Suprapubic skin (tissue), 4 donors: ENCODE measurements at regions not wholly inside any gene's neighbourhood (a gene's known extent, or its start where the extent isn't known, plus 50 kb on each side); places are given as distances from the start of the nearest gene placed in this dataset.

Source experiments
- DNase-seq, 2 donors: peaks; one replicate each; pipeline ENCODE4 v3.0.0-alpha.2; 2019; ENCODE audit warnings: low spot score in 2 of 2
- H3K27ac ChIP-seq: fragments of 200-600 bp; sonication (generic); one replicate; pipeline ENCODE4 v1.5.1; 2019
- H3K27me3 ChIP-seq: fragments of 200-600 bp; sonication (generic); one replicate; pipeline ENCODE4 v1.5.1; 2019
- H3K36me3 ChIP-seq: fragments of 200-600 bp; sonication (generic); one replicate; pipeline ENCODE4 v1.5.1; 2019
- H3K4me1 ChIP-seq: fragments of 200-600 bp; sonication (generic); one replicate; pipeline ENCODE4 v1.5.1; 2019
- H3K4me3 ChIP-seq: fragments of 200-600 bp; sonication (generic); one replicate; pipeline ENCODE4 v1.5.1; 2019; ENCODE audit warnings: mild to moderate bottlenecking
- H3K9me3 ChIP-seq: fragments of 200-600 bp; sonication (generic); one replicate; pipeline ENCODE4 v1.5.1; 2019
- CTCF ChIP-seq, 2 donors: fragments of 200-600 bp in 1 of 2; fragments of 450-650 bp in 1 of 2; sonication (generic) in 1 of 2; IDR thresholded peaks; one replicate each; pipeline ENCODE4 v1.5.1; 2016 to 2019; ENCODE audit warnings: antibody characterized with exemption in 2 of 2, mild to moderate bottlenecking in 1 of 2, moderate library complexity in 1 of 2
- EP300 ChIP-seq: sonication (generic); formaldehyde crosslinking; IDR thresholded peaks from one replicate; pipeline ENCODE4 v1.6.1; 2017; ENCODE audit warnings: antibody characterized with exemption
- POLR2A ChIP-seq, 2 donors: fragments of 450-650 bp; IDR thresholded peaks; one replicate each; pipeline ENCODE4 v1.6.1; 2017; ENCODE audit warnings: antibody characterized with exemption in 2 of 2, mild to moderate bottlenecking in 2 of 2, moderate library complexity in 2 of 2
- POLR2AphosphoS5 ChIP-seq, 3 donors: sonication (generic); formaldehyde crosslinking; IDR thresholded peaks; one replicate each; pipeline ENCODE4 v1.6.1; 2017; ENCODE audit warnings: antibody characterized with exemption in 3 of 3
- WGBS: methylation state at CpG from one replicate; pipeline ENCODE4 v1.1.5; 2018; 5-methylcytosine and 5-hydroxymethylcytosine counted together

GRCh38 chr5:166346726-166347374, 1944.6 kb upstream of the WWC1 start:
- WGBS: 39% methylated on average over 3 of the region's 3 CpGs
- H3K36me3 ChIP-seq: no peaks in the 10 kb centered on the region
- TF ChIP-seq EP300: no peak
- no peak for TF ChIP-seq CTCF (IDR thresholded peaks at IDR 0.05)
- TF ChIP-seq POLR2A (IDR thresholded peaks at IDR 0.05): no peak
- no peak for TF ChIP-seq POLR2AphosphoS5 (IDR thresholded peaks at IDR 0.05)
- H3K4me1 ChIP-seq: no peaks in the 10 kb centered on the region
- H3K9me3 ChIP-seq: no peaks in the 10 kb centered on the region
- no peak overlapping the region for H3K27ac ChIP-seq
- no peak overlapping the region for H3K4me3 ChIP-seq
- DNase-seq: no peak
- H3K27me3 ChIP-seq: no peaks in the 10 kb centered on the region

DNA sequence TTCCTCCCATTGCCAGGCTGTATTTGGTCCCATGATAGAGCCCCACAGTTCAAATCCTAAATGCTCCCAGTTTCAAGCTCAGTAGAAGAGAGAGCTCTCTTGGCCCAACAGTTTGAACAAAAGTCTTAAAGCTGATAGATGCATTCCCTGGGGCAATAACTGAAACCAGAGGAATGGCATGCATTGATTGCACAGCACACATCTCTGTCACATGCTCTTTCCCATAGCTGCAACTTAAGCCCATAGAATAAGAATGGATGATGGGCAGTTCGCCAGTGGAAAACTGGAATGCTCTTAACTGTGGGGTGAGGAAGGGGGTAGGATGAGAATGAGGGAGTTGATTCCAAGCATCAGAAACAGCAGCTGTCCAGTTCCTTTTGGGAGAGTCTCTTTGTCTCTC, 1942.4 kb upstream of the WWC1 start:
- no peak for DNase-seq
- 77% methylated on average over 1 of the region's 1 CpG for WGBS

GRCh38 chr5:166353580-166353979, 1937.9 kb upstream of the WWC1 start:
- no peak for DNase-seq
- Histone ChIP-seq H3K9me3 (no peaks in the 10 kb centered on the region), H3K36me3 (no peaks in the 10 kb centered on the region), H3K4me1 (no peaks in the 10 kb centered on the region), H3K4me3 (no peak overlapping the region), H3K27ac (no peak overlapping the region), H3K27me3 (no peaks in the 10 kb centered on the region)
- TF ChIP-seq CTCF (IDR thresholded peaks at IDR 0.05): no peak
- no peak for TF ChIP-seq POLR2A (IDR thresholded peaks at IDR 0.05)
- no peak for TF ChIP-seq POLR2AphosphoS5 (IDR thresholded peaks at IDR 0.05)
- TF ChIP-seq EP300: no peak
- 60% methylated on average over 2 of the region's 2 CpGs for WGBS

More for the DNA sequence above, 1942.4 kb upstream of the WWC1 start:
- no peaks in the 10 kb centered on the region for H3K9me3 ChIP-seq
- H3K4me1 ChIP-seq: no peaks in the 10 kb centered on the region
- no peak for TF ChIP-seq EP300
- TF ChIP-seq POLR2AphosphoS5 (IDR thresholded peaks at IDR 0.05): no peak
- TF ChIP-seq CTCF (IDR thresholded peaks at IDR 0.05): no peak
- TF ChIP-seq POLR2A (IDR thresholded peaks at IDR 0.05): no peak
- H3K36me3 ChIP-seq: no peaks in the 10 kb centered on the region
- no peak overlapping the region for H3K4me3 ChIP-seq
- no peak overlapping the region for H3K27ac ChIP-seq
- H3K27me3 ChIP-seq: no peaks in the 10 kb centered on the region

DNA sequence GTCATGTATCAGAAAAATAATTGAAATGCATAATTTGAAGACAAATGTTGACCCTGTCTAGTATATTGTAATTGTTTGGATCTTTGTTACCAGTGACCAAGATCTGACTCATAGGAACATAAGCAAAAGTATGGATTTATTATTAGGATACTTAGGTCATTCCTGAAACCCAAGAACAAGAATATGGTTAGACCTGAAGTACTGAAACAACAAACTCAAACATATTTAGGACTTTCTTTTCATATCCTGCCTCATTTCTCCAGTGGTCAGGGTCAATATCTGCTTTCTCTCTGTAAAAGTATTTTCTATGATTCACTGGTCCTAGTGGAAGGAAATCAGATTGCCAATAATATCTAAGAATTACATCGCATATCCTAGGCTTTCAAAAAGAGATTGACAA, 1937.1 kb upstream of the WWC1 start:
- H3K4me3 ChIP-seq: no peak overlapping the region
- TF ChIP-seq POLR2AphosphoS5 (IDR thresholded peaks at IDR 0.05) (no peak), POLR2A (IDR thresholded peaks at IDR 0.05) (no peak), EP300 (no peak), CTCF (IDR thresholded peaks at IDR 0.05) (no peak)
- H3K27ac ChIP-seq: no peak overlapping the region
- H3K36me3 ChIP-seq: no peaks in the 10 kb centered on the region
- no peak for DNase-seq
- 88% methylated on average over 1 of the region's 1 CpG for WGBS
- no peaks in the 10 kb centered on the region for H3K27me3 ChIP-seq
- no peaks in the 10 kb centered on the region for H3K9me3 ChIP-seq
- H3K4me1 ChIP-seq: no peaks in the 10 kb centered on the region

DNA sequence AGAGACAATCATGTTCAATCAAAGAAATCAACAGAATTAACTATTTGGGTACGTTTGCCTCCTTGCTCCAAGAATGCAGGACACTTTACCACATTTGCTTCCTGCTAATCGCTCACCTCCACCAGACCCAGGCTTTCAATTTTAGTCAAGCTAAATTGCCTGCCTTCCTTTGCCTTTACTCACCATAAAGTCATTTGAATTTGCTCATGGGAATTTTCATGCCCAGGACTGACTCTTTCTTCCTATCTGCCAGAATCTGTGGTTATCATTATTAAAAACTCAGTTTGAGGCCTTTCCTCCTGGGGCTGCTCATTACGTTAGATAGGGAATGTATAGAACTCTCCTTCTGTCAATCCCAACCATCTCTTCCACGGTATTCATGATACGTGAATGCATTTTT, 1935.3 kb upstream of the WWC1 start:
- no peaks in the 10 kb centered on the region for H3K9me3 ChIP-seq
- 74% methylated on average over 5 of the region's 5 CpGs for WGBS
- H3K4me1 ChIP-seq: no peaks in the 10 kb centered on the region
- no peaks in the 10 kb centered on the region for H3K27me3 ChIP-seq
- H3K36me3 ChIP-seq: no peaks in the 10 kb centered on the region
- no peak overlapping the region for H3K27ac ChIP-seq
- TF ChIP-seq CTCF (IDR thresholded peaks at IDR 0.05) (no peak), POLR2A (IDR thresholded peaks at IDR 0.05) (no peak), EP300 (no peak), POLR2AphosphoS5 (IDR thresholded peaks at IDR 0.05) (no peak)
- no peak for DNase-seq
- no peak overlapping the region for H3K4me3 ChIP-seq
